H9 (cell line): ENCODE measurements at regions not wholly inside any gene's neighbourhood (a gene's known extent, or its start where the extent isn't known, plus 50 kb on each side); places are given as distances from the start of the nearest gene placed in this dataset.

Source experiments
- DNase-seq: peaks from one replicate; pipeline ENCODE4 v3.0.0-alpha.2; 2017
- H2AFZ ChIP-seq: one replicate; pipeline ENCODE4 v1.6.1; 2013; ENCODE audit warnings: mild to moderate bottlenecking, low read length, control low read depth, moderate library complexity
- H2AK5ac ChIP-seq: 2 replicates; pipeline ENCODE4 v1.6.1; 2013; ENCODE audit warnings: low read length, control low read depth, mixed read lengths; ENCODE audit not compliant: insufficient read length
- H2BK120ac ChIP-seq: one replicate; pipeline ENCODE4 v1.6.1; 2013; ENCODE audit warnings: low read depth, mild to moderate bottlenecking, low read length, control low read depth, inconsistent platforms; ENCODE audit not compliant: poor library complexity, severe bottlenecking
- H2BK12ac ChIP-seq: 2 replicates; pipeline ENCODE4 v1.6.1; 2013; ENCODE audit warnings: low read length, control low read depth, mixed read lengths, low read depth; ENCODE audit not compliant: insufficient read length
- H2BK15ac ChIP-seq: 2 replicates; pipeline ENCODE4 v1.6.1; 2013; ENCODE audit warnings: low read depth, low read length, control low read depth
- H2BK20ac ChIP-seq: one replicate; pipeline ENCODE4 v1.6.1; 2013; ENCODE audit warnings: low read depth, mild to moderate bottlenecking, low read length, control low read depth, inconsistent platforms; ENCODE audit not compliant: poor library complexity, severe bottlenecking
- H2BK5ac ChIP-seq: 2 replicates; pipeline ENCODE4 v1.6.1; 2013; ENCODE audit warnings: low read length, control low read depth, mixed read lengths; ENCODE audit not compliant: insufficient read length
- H3K14ac ChIP-seq: 2 replicates; pipeline ENCODE4 v1.6.1; 2013; ENCODE audit warnings: low read length, control low read depth; ENCODE audit not compliant: insufficient read depth
- H3K18ac ChIP-seq: 2 replicates; pipeline ENCODE4 v1.6.1; 2013; ENCODE audit warnings: low read depth, mild to moderate bottlenecking, mixed read lengths, low read length, control low read depth; ENCODE audit not compliant: insufficient read length
- H3K23ac ChIP-seq: 2 replicates; pipeline ENCODE4 v1.6.1; 2013; ENCODE audit warnings: low read length, control low read depth, mixed read lengths, low read depth; ENCODE audit not compliant: insufficient read length
- H3K23me2 ChIP-seq: 2 replicates; pipeline ENCODE4 v1.6.1; 2013; ENCODE audit warnings: low read depth, mild to moderate bottlenecking, mixed read lengths, low read length, control low read depth; ENCODE audit not compliant: insufficient read length, poor library complexity, severe bottlenecking
- H3K27ac ChIP-seq: 2 replicates; pipeline ENCODE4 v1.5.1; 2013; ENCODE audit warnings: low read length, control low read depth, mixed read lengths, low read depth; ENCODE audit not compliant: insufficient read length
- H3K27me3 ChIP-seq: 2 replicates; pipeline ENCODE4 v1.6.1; 2013; ENCODE audit warnings: low read length, control low read depth, inconsistent platforms; ENCODE audit not compliant: insufficient read depth
- H3K4ac ChIP-seq: 2 replicates; pipeline ENCODE4 v1.6.1; 2013; ENCODE audit warnings: low read depth, mild to moderate bottlenecking, control low read depth, inconsistent platforms, low read length, moderate library complexity
- H3K4me1 ChIP-seq: 2 replicates; pipeline ENCODE4 v1.6.1; 2013; ENCODE audit warnings: low read length, control low read depth, inconsistent platforms; ENCODE audit not compliant: insufficient read depth
- H3K4me2 ChIP-seq: 2 replicates; pipeline ENCODE4 v1.6.1; 2013; ENCODE audit warnings: low read length, control low read depth, mixed read lengths; ENCODE audit not compliant: insufficient read length, insufficient read depth
- H3K56ac ChIP-seq: 2 replicates; pipeline ENCODE4 v1.6.1; 2013; ENCODE audit warnings: low read depth, mild to moderate bottlenecking, mixed read lengths, low read length, control low read depth; ENCODE audit not compliant: insufficient read length
- H3K79me1 ChIP-seq: 2 replicates; pipeline ENCODE4 v1.6.1; 2013; ENCODE audit warnings: low read depth, mild to moderate bottlenecking, moderate library complexity, low read length, control low read depth, inconsistent platforms; ENCODE audit not compliant: insufficient read depth, poor library complexity, severe bottlenecking
- H3K79me2 ChIP-seq: 2 replicates; pipeline ENCODE4 v1.6.1; 2013; ENCODE audit warnings: low read length, control low read depth, inconsistent platforms; ENCODE audit not compliant: insufficient read depth
- H3K9ac ChIP-seq: 2 replicates; pipeline ENCODE4 v1.6.1; 2013; ENCODE audit warnings: low read length, control low read depth, mixed read lengths; ENCODE audit not compliant: insufficient read length; ENCODE audit errors: extremely low read depth
- H3K9me3 ChIP-seq: one replicate; pipeline ENCODE4 v1.6.1; 2013; ENCODE audit warnings: low read depth, low read length, inconsistent platforms; ENCODE audit not compliant: control insufficient read depth
- H3T11ph ChIP-seq: one replicate; pipeline ENCODE4 v1.6.1; 2013; ENCODE audit warnings: mild to moderate bottlenecking, low read length, control low read depth, inconsistent platforms
- H4K20me1 ChIP-seq: one replicate; pipeline ENCODE4 v1.6.1; 2013; ENCODE audit not compliant: control insufficient read depth, insufficient read length, insufficient read depth
- H4K5ac ChIP-seq: 2 replicates; pipeline ENCODE4 v1.6.1; 2013; ENCODE audit warnings: low read depth, mild to moderate bottlenecking, mixed read lengths, low read length, control low read depth; ENCODE audit not compliant: insufficient read length
- H4K8ac ChIP-seq: replicated peaks from 2 replicates; pipeline ENCODE4 v1.6.1; 2013; ENCODE audit warnings: low read length, control low read depth, mixed read lengths, low read depth; ENCODE audit not compliant: insufficient read length
- H4K91ac ChIP-seq: 2 replicates; pipeline ENCODE4 v1.6.1; 2013; ENCODE audit warnings: low read depth, mild to moderate bottlenecking, moderate library complexity, mixed read lengths, low read length, control low read depth; ENCODE audit not compliant: insufficient read length
- H3K27ac Mint-ChIP-seq, 3 experiments: 2 replicates in 2 of 3; 3 replicates in 1 of 3; pipeline ENCODE4 v1.8.0; 2020 to 2021; ENCODE audit warnings: mixed read lengths in 3 of 3, mild to moderate bottlenecking in 1 of 3, moderate library complexity in 1 of 3
- H3K27me3 Mint-ChIP-seq: 2 replicates; pipeline ENCODE4 v1.8.0; 2021; ENCODE audit warnings: low read depth, mild to moderate bottlenecking, moderate library complexity, mixed read lengths
- H3K36me3 Mint-ChIP-seq, 3 experiments: 2 replicates in 2 of 3; 3 replicates in 1 of 3; pipeline ENCODE4 v1.8.0; 2020 to 2021; ENCODE audit warnings: low read depth in 3 of 3, mixed read lengths in 3 of 3; ENCODE audit not compliant: insufficient read depth in 1 of 3
- H3K4me1 Mint-ChIP-seq, 2 experiments: 2 replicates each; pipeline ENCODE4 v1.8.0; 2020; ENCODE audit warnings: mixed read lengths in 2 of 2
- H3K4me3 Mint-ChIP-seq, 2 experiments: 2 replicates in 1 of 2; 3 replicates in 1 of 2; pipeline ENCODE4 v1.8.0; 2020 to 2021; ENCODE audit warnings: mild to moderate bottlenecking in 2 of 2, mixed read lengths in 2 of 2, moderate library complexity in 1 of 2
- H3K9me3 Mint-ChIP-seq, 2 experiments: 2 replicates in 1 of 2; 3 replicates in 1 of 2; pipeline ENCODE4 v1.8.0; 2020; ENCODE audit warnings: mild to moderate bottlenecking in 2 of 2, mixed read lengths in 2 of 2, moderate library complexity in 1 of 2
- CTCF ChIP-seq: fragments of 200-600 bp; sonication (generic); conservative IDR thresholded peaks from 3 replicates; pipeline ENCODE4 v1.8.0; 2021; ENCODE audit warnings: antibody characterized with exemption, mild to moderate bottlenecking
- WGBS: extraction: QIAGEN DNeasy Blood & Tissue Kit; methylation state at CpG from one replicate; pipeline ENCODE4 v1.1.7; 2013; ENCODE audit warnings: missing lambda C conversion rate, low lambda C conversion rate, mixed read lengths; ENCODE audit not compliant: insufficient read length; ENCODE audit errors: extremely low coverage; 5-methylcytosine and 5-hydroxymethylcytosine counted together

- H2BK120ac ChIP-seq, result no peak overlapping the region
- H3K4me1 ChIP-seq, result peaks cover 5% of the 10 kb centered on the region
- H3K27ac ChIP-seq, result no peak overlapping the region
- no peak overlapping the region for H3K14ac ChIP-seq
- H4K91ac ChIP-seq, result no peak overlapping the region
- no peaks in the 10 kb centered on the region for H3K27me3 ChIP-seq
- H3K27me3 Mint-ChIP-seq, result no peaks in the 10 kb centered on the region
- no CpG with 5 or more reads among the region's 4 CpGs for WGBS
- no peak overlapping the region for H4K5ac ChIP-seq
- no peak overlapping the region for H2AK5ac ChIP-seq
- no peak overlapping the region for H3K23ac ChIP-seq
- no peak overlapping the region for H3T11ph ChIP-seq
- peaks cover 31 to 41% of the 10 kb centered on the region in 2 experiments for H3K4me1 Mint-ChIP-seq
- H3K27ac Mint-ChIP-seq, result peak overlapping the region; percentile 22 to 76 (median 72); a peak in 4 of 7 replicates
- TF ChIP-seq CTCF, result no peak
- H3K4me2 ChIP-seq, result no peak overlapping the region
- no peak overlapping the region for H3K9ac ChIP-seq
- H3K23me2 ChIP-seq, result no peaks in the 10 kb centered on the region
- no peak overlapping the region for H2AFZ ChIP-seq
- H3K4me3 Mint-ChIP-seq, result no peak overlapping the region
- H2BK20ac ChIP-seq, result no peak overlapping the region
- peaks cover 25% of the 10 kb centered on the region in 2 experiments for H3K9me3 Mint-ChIP-seq
- H4K8ac ChIP-seq, result no peak overlapping the region
- no peaks in the 10 kb centered on the region for H4K20me1 ChIP-seq
- DNase-seq, result peak; percentile 44
- no peak overlapping the region for H2BK5ac ChIP-seq
- H3K18ac ChIP-seq, result no peak overlapping the region
- H2BK12ac ChIP-seq, result no peak overlapping the region
- H3K36me3 Mint-ChIP-seq, result peaks cover 16 to 23% (median 19%) of the 10 kb centered on the region in 3 experiments
- H3K56ac ChIP-seq, result no peak overlapping the region
- H2BK15ac ChIP-seq, result no peak overlapping the region
- peaks cover 10% of the 10 kb centered on the region for H3K9me3 ChIP-seq
- no peaks in the 10 kb centered on the region for H3K79me2 ChIP-seq
- no peaks in the 10 kb centered on the region for H3K79me1 ChIP-seq
- H3K4ac ChIP-seq, result no peak overlapping the region
Measured at GRCh38 chr4:159540501-159540900, 437.6 kb downstream of the RAPGEF2 start.
